ENCODE measurements at regions not wholly inside any gene's neighbourhood (a gene's known extent, or its start where the extent isn't known, plus 50 kb on each side); places are given as distances from the start of the nearest gene placed in this dataset.
"Not testable (repeated sequence)": the region's sequence is repeated elsewhere in the genome, so short reads cannot be mapped to it uniquely, and the experiment has no call there.

- DNase-seq = no peak
These were observed 255.8 kb upstream of the AVPR1A start for GRCh38 chr12:63406781-63407180.

- DNase-seq = no peak
These were observed 253.6 kb upstream of the AVPR1A start for GRCh38 chr12:63404611-63405010.

- DNase-seq = no peak
These were observed 252.3 kb upstream of the AVPR1A start for GRCh38 chr12:63403256-63403655.

GRCh38 chr12:63400718-63401117 lies 249.7 kb upstream of the AVPR1A start:
- DNase-seq = no peak

DNA sequence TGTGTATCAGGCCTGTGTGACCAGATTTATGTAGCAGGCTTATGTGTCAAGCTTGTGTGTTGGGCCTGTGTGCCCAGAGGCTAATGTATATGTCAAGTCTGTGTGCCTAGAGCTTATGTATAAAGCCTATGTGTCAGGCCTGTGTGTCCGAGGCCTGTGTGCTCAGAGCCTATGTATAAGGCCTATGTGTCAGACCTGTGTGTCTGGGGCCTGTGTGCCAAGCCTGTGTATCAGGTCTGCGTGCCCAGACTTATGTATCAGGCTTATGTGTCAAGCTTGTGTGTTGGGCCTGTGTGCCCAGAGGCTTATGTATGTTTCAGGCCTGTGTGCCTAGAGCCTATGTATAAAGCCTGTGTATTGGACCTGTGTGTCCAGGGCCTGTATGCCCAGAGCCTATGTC lies 249.3 kb upstream of the AVPR1A start:
- DNase-seq = no peak

DNA sequence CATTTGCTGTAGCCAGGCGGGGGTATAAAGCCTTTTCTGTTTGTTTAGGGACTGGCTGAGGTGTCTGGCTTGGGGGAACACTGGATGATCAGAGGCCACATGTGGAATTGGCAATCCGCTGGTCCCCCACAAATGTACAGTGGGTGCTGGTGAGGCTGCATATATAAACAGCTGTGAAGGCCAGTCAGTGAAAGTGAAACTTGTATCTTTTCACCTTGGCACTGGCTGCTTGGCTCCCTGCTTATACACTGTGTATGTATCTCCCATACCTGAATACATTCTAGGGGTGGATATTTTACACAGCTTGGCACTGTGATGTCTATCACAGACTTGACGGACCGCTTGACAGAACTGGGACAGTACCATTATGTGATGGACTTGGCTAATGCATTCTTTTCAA lies 246.8 kb upstream of the AVPR1A start:
- DNase-seq = no peak

DNA sequence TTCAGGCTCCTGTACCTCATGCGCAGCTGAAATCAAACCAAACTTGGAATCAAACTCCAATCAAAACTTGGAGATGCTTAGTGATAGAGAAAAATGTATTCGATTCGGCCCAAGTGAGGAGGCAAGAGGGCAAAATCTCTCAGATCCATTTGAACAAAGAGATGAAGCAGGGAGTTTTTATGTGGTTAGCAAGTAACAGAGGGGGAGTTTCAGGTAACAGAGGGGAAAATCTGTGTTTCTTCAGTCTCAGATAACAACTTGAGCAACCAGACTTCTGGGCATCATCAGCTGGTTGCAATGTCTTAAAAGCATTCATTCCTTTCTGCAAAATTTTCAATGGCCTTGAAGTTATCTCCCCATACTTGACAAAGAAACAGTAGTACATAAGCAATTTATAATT lies 245.1 kb upstream of the AVPR1A start:
- DNase-seq = no peak

DNA sequence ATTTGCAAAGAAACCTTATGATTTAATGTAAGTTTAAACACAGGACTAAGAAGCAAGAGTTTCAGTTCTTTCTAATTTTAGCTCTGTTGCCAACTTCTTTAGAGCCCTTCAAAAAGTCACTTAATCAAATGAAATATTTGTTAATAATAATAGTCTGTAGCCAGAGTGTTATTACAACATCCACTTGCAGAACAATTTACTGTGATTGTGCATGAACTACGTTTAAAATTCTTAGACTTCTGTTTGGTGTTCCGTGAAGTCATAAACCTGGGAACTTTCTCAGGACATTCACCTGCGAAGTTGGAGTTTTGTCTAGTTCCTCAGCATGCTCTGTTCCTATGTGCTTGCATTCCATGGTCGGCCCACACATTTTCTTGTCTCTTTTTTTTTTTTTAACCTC lies 244.0 kb upstream of the AVPR1A start:
- DNase-seq = no peak

GRCh38 chr12:63394349-63394748 lies 243.3 kb upstream of the AVPR1A start:
- DNase-seq = no peak

DNA sequence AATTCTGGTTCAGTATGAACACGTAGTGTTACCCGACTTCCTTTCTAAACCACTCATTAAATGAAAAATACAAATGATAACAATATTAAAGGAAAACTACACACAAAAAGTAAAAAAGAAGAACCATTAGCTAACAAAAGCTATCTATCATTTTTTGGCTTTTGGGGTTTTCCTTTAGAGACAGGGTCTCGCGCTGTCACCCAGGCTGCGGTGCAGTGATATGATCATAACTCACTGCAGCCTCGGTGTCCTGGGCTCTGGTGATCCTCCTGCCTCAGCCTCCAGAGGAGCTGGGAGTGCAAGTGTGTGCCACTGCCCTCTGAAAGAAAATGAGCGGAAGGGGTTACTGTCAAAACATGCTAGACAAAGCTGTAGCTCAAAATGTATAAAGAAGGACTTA lies 238.2 kb upstream of the AVPR1A start:
- DNase-seq = no peak

GRCh38 chr12:63387771-63388170 lies 236.8 kb upstream of the AVPR1A start:
- DNase-seq = peak; percentile 24

GRCh38 chr12:63382930-63383329 lies 231.9 kb upstream of the AVPR1A start:
- DNase-seq = no peak

DNA sequence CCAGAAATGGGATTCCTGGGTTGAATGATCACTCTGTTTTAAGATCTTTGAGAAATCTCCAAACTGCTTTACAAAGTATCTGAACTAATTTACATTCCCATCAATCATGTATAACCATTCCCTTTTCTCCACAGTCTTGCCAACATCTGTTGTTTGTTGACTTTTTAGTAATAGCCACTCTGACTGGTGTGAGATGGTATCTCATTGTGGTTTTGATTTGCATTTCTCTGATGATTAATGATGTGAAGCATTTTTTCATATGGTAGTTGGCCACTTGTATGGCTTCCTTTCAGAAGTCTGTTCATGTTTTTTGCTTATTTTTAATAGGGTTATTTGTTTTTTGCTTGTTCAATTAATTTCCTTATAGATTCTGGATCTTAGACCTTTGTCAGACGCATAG lies 211.8 kb upstream of the AVPR1A start:
- no peak for DNase-seq

GRCh38 chr12:63362166-63362565 lies 211.2 kb upstream of the AVPR1A start:
- DNase-seq = no peak

DNA sequence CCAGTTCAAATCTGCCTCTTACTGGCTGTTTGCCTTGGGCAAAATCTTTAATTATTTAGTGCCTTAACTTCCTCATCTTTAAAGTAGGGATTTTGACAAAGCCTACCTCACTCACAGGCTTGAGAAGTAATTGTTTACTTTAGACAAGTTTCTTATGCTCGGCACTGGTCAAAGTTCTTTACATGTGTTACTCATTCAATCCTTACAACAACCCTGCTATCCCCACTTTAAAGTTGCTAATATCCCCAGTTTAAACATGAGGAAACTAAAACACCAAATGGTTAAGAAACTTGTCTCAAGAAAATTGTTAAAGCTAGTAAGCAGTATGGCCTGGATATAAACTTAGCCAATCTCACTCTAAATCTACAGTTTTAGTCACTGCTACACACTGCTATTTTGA lies 204.0 kb upstream of the AVPR1A start:
- no peak for DNase-seq

DNA sequence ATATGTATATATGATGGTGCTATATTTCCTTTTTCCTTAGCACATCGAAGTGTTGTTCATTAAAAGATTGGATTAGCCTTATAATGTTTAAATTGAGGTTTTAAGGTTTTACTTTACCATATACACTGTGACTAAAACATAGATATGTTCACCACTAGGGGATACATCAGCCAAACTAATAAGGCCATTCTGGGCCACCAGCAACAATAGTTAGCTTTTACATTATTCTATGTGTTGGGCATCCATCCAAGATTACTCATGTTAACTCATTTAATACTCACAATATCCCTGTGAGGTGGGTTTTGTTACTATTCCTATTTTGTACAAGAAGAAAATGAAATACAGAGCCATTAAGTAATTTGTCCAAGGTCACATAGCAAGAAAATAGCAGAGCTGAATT lies 202.6 kb upstream of the AVPR1A start:
- no peak for DNase-seq

DNA sequence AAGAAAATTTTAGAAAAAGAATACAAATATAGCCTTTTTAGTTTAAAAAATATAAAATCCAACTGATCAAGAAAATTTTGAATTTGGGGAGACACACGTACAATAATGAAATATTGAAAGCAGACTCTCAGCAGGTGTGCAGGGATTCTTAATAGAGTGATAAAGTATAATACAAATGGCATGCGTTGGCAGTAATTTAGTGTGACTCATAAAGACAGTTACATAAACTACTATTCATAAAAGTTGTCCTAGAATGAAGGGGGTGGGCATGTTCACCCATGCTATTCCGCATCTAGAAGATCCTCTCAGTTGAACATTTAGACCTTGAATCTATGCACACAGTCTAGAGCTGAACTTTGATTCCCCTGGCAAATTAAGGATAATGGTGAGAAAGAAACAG lies 200.4 kb upstream of the AVPR1A start:
- no peak for DNase-seq

DNA sequence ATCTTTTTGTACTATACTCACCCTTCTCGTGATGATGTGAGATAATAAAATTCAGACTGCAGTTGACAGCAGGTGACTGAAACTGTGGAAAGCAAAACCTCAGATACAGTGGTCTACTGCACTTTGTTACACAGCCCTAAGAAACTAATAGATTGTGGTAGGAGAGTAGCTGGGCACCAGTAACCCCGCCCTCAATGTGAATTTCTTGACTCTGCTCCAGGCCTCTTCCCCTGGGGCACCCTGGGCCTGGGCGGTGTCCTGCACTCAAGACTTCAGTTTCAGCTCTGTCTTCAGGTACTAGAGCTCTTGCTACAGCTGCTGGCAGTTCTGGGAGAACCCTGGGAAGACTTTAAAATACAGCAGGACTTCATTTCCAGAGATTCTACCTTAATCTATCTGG lies 197.6 kb upstream of the AVPR1A start:
- DNase-seq = no peak

GRCh38 chr12:63337158-63337557 lies 186.2 kb upstream of the AVPR1A start:
- DNase-seq = not testable (repeated sequence)

DNA sequence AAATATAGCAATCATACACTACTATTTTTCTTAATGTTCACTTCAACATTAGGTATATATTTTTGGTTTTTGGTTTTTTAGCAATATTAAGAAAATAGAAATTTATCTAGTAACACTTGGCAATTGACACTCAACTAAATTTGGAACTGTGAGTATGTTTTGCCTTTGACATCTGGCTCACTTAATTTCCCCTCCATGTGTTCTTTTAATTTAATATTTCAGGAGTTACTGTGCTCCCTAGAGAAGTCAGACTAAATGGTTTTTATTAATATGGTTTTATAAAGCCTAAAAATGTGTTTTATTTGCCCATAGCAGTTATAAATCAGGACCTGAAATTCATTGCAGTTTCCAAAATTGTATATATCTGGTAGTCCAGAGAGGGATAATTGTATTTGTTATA lies 175.3 kb upstream of the AVPR1A start:
- DNase-seq = no peak

GRCh38 chr12:63325757-63326156 lies 174.8 kb upstream of the AVPR1A start:
- DNase-seq = no peak

DNA sequence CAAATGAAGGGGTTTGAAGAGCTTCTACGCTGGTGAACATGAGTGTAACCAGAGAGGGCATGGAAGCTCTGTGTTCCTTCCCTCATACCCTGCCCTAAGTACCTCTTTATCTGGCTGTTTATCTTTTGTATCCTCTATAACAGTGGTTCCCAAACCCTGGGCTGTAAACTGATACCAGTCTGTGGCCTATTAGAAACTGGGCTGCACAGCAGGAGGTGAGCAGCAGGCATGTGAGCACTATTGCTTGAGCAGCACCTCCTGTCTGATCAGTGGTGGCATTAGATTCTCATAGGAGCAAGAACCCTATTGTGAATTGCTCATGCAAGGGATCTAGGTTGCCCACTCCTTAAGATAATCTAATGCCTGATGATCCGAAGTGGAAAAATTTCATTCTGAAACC lies 172.9 kb upstream of the AVPR1A start:
- DNase-seq = no peak

DNA sequence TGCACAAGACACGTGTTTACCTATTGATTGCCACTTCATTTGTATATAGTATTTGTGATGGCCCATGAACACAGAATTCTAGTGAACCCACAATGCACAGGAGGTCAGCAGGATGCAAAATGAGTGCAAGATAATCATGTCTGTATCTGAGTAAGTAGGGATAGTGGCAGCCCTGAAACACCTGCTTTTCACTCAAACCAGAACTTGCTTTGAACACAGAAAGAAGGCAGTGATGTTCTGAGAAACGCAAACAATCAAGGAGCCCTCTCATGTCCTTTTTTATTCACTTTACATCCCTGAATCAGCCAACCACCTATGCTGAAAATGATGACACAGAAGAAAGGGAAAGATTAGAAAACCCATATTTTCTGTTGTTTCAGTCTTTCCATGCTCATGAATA lies 170.4 kb upstream of the AVPR1A start:
- DNase-seq = no peak

DNA sequence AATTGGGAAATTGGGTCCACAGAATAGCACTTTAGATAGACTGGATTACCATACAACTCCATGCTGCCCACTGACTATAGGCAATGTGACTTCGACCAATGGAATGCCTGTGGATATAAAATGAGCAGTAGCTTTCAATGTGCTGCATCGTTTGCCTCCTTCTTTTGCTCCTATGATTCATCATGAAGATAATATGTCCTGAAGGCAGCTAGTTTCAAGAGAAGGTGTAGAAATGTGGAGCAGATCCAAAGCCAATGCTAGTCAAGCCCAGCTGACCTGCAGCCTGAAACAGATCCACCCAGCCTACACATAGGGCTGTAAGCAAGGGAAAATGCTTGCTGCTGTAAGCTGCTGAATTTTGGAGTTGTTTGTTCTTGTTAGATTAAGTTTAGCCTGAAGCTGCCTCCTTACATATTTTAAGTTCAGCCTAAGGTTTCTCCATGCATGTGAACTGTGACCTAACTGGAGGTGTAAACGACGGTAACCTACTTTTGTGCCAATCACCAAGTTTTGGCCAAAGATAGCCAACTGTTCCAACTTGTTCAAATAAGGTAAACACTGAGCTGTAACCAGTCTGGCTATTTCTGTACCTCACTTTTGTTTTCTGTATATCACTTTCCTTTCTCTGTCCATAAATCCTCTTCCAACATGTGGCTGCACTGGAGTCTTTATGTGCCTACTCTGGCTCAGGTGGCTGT lies 169.1 kb upstream of the AVPR1A start:
- no peak for DNase-seq

DNA sequence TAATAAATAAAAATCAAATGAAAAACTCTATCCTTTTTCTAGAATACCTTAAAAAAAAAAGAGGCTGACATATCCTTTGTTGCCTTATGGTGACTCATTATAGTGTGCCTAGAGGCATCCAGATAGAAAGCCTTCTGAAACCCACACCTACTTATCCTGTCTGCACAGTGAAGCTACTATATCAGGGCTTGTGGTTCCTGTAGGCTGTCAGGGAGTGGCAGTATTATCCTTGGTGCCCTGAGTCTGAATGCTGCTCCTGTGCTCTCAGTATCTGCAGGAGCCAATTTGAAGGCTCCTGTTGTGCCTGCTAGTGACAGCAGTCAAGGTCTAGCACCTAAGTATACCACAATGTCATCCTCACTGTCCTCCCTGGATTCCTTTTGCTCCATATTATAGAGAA lies 168.4 kb upstream of the AVPR1A start:
- no peak for DNase-seq

- no peak for DNase-seq
These were observed 167.9 kb upstream of the AVPR1A start for GRCh38 chr12:63318933-63319332.
